Smooth muscle cell of the brain vasculature (primary cell): ENCODE measurements at regions not wholly inside any gene's neighbourhood (a gene's known extent, or its start where the extent isn't known, plus 50 kb on each side); places are given as distances from the start of the nearest gene placed in this dataset.
"Not testable (repeated sequence)": the region's sequence is repeated elsewhere in the genome, so short reads cannot be mapped to it uniquely, and the experiment has no call there.

Source experiments
- DNase-seq: peaks from one replicate; pipeline ENCODE4 v3.0.0-alpha.2; 2012; ENCODE audit warnings: low read depth, low spot score

GRCh38 chr3:72088486-72089025, 303.6 kb upstream of the PROK2 start:
- DNase-seq = no peak

- DNase-seq = no peak
Observed at GRCh38 chr3:72087420-72087819, 302.5 kb upstream of the PROK2 start.

- no peak for DNase-seq
Observed at GRCh38 chr3:72086743-72087087, 301.8 kb upstream of the PROK2 start.

GRCh38 chr3:72086042-72086742, 301.2 kb upstream of the PROK2 start:
- DNase-seq = no peak

- no peak for DNase-seq
Observed at GRCh38 chr3:72085036-72085435, 300.1 kb upstream of the PROK2 start.

GRCh38 chr3:72082776-72083462, 298.0 kb upstream of the PROK2 start:
- DNase-seq = no peak

GRCh38 chr3:72082186-72082715, 297.3 kb upstream of the PROK2 start:
- DNase-seq = no peak

- DNase-seq = no peak
Observed at GRCh38 chr3:72081471-72082185, 296.7 kb upstream of the PROK2 start.

GRCh38 chr3:72080800-72081199, 295.9 kb upstream of the PROK2 start:
- DNase-seq = no peak

GRCh38 chr3:72080095-72080494, 295.1 kb upstream of the PROK2 start:
- DNase-seq = no peak

GRCh38 chr3:72079369-72079872, 294.5 kb upstream of the PROK2 start:
- DNase-seq = no peak

- DNase-seq = no peak
Observed at GRCh38 chr3:72078676-72079368, 293.9 kb upstream of the PROK2 start.

GRCh38 chr3:72077473-72078259, 292.7 kb upstream of the PROK2 start:
- no peak for DNase-seq

- not testable (repeated sequence) for DNase-seq
Observed at GRCh38 chr3:72075848-72076247, 290.9 kb upstream of the PROK2 start.

GRCh38 chr3:72071624-72072023, 286.7 kb upstream of the PROK2 start:
- no peak for DNase-seq

GRCh38 chr3:72070005-72070404, 285.1 kb upstream of the PROK2 start:
- peak; percentile 57 for DNase-seq

- DNase-seq = no peak
Observed at GRCh38 chr3:72069543-72069942, 284.6 kb upstream of the PROK2 start.

GRCh38 chr3:72068621-72069020, 283.7 kb upstream of the PROK2 start:
- DNase-seq = no peak

- no peak for DNase-seq
Observed at GRCh38 chr3:72067721-72068120, 282.8 kb upstream of the PROK2 start.

- no peak for DNase-seq
Observed at GRCh38 chr3:72065872-72066641, 281.1 kb upstream of the PROK2 start.
